Islet of Langerhans (tissue), 1 donor: ENCODE measurements at regions not wholly inside any gene's neighbourhood (a gene's known extent, or its start where the extent isn't known, plus 50 kb on each side); places are given as distances from the start of the nearest gene placed in this dataset.
"Not testable (repeated sequence)": the region's sequence is repeated elsewhere in the genome, so short reads cannot be mapped to it uniquely, and the experiment has no call there.

Experiments used
- FAIRE-seq: peaks from one replicate; lab custom pipeline; 2011; peaks lifted over from hg19 to GRCh38; lab: Jason Lieb, UNC

DNA sequence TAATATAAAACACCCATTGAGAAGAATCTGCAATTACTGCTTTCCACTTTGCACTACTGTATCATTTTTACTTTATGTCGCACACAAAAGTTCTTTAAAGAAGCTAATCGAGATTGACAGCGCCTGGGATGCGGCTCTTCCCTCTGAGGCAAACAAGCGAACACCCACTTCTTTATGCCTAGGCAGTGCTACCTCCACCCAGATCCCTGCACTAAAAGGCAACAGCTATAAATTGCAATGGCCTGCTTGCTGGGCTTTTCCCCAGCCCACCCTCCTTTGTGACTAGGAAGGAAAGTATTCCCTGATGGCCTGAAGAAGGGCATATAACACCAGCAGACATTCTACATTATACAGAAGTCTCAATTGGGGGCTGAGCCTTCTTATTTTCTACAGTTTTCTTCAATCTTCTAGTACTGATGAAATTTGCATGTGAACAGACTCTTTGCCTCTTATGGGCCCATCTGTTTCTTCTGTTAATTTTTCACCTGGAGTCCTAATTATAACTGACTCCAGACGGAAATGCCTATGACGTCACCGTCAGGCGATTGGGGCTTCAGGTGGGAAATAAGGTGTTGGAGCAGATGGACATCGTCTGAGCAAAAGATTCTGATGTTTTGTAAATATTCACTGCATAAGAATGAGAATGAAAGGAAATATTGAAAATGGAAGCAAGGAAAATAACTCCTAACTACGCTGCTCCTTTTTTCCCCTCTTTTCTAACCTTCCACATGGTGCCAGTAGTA, 138.9 kb upstream of the DCC start:
- FAIRE-seq = no peak

DNA sequence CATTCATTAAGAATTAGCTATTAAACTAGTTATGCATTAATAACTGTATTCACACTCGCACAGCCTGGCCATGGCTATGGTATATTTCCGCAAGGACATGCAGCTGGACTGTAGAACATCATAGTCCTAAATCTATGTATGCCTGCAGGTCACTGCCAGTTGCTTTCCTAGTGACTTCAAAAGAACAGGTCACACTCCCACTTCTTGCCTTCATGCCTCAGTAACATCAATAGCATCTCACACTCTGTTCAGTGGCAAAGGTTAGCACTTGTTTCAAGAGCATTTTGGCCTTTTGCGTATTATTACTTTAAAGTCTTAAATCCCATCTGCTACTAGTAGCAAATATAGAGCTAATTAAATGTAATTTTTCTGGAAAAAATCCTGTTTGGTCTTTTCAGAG, 131.4 kb upstream of the DCC start:
- no peak for FAIRE-seq

DNA sequence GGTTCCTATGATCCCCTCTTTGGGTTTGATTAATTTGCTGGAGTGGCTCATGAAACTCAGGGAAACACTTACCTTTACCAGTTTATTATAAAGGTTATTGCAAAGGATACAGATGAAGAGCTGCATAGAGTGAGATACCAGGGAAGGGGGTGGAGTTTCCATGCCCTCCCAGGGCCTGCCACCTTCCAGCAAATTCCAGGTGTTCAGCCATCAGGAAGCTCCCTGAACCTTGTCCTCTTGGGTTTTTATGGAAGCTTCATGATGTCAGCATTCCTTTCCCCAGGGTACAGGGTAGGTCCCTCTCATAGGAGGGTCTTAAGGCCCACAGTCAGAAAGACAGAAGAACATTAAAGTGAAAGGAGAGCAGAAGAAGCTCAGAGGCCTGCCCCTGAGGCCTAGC, 123.9 kb upstream of the DCC start:
- no peak for FAIRE-seq

DNA sequence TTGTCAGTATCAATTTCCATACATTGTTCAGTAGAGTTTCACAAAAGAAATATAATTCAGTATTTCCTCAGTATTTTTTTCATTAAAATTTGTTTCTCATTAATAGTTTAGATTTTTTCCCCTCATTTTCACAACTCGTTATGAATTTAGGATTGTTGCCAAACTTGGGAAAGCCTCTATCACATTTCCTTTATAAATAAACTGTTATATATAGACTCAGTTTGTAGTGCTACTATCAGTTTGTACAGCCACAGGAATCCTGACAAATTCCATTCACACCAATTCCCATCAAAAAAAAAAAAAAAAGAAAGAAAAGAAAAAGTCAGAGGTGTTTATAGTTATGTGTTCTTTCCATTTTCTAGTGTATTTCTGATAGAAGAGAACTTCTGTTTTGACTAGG, 123.3 kb upstream of the DCC start:
- no peak for FAIRE-seq

DNA sequence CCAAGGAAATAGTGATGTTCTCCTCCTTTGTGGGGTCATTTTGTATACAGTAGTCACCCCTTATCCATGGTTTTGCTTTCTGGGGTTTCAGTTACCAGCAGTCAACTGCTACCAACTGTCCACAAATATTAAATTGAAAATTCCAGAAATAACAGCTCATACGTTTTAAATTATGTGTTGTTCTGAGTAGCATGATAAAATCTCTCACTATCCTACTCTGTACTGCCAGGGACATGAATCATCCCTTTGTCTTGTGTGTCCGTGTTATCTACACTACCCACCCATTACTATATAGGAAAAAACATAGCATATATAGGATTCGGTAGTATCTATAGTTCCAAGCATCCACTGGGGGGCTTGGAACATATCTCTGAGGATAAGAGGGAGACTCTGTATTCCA, 120.9 kb upstream of the DCC start:
- no peak for FAIRE-seq

DNA sequence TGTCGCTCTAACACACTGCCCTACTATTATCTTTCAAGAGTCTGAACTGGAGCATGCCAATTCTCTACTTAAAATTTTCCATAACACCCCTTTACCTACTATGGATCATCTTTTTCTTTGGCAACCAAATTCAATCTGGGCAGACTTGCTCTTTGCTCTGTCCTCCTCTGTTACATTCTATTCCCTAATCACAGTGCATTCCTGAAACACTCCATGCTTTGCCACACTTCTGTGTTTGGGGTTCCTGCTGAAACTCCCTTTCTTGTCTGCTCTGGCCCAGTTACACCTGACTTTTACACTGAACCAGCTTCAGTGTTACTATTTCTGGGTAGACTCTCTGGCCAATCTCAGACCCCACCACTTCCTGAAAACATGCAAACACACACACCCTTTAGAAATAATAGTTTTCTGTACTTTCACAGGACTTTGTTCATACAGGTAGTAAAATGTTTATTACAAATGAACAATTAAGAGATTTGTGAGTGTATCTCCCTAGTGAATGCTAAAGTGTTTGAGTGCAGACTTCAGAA, 119.9 kb upstream of the DCC start:
- no peak for FAIRE-seq

DNA sequence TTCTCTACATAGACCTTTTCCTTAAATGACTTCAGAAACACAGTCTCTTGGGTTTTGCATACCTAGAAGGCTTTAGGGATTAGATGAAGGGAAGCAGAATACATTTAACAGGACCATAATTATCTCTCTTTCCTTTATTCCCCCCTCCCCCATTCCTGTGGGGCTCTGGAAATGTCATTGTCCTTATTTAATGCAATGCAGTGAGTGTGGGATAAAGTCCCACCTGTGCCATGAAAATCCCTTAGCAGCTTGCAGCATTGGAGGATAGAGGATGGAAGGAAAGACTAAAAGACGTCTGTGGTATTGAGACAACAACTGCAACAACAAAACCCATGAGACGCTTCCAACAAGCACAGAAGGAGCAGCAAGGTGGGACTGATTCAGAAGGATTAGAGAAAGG, 117.8 kb upstream of the DCC start:
- no peak for FAIRE-seq

DNA sequence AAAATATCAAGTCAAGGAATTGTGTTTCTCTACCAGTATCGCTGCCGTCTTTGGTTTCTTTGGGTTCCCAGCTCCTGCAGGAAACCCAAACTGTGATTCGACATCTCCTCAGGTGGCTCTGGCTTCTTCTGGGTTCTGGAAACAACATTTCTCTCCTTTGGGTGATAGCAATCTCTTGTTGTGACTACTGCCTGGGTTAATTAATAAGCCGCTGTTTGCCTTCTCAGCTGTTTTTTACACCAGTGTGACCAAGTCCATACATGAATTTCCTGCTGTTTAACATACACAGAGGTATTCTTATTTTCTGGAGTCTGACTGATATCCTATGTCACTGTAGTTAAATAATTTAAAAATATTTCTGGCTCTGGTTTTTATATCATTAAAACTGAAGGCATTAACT, 112.5 kb upstream of the DCC start:
- no peak for FAIRE-seq

DNA sequence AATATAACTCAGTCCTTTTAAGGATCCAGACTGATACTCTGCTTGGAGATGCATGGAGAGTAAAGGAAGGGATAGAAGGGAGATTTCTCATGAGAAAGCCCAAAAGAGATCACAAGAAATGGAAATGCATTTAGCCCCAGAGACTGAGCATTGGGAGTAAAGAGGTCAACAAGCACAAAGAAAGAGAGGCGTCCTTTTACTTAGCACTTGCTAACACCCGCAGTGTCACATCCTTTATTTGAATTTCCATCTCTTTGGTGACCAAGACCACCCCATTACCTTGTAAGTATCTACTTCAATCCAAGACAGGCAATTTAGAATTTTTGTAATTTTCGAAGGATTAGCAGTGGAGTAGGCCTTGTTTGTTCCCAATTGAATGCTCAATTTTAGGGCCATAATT, 111.8 kb upstream of the DCC start:
- no peak for FAIRE-seq

DNA sequence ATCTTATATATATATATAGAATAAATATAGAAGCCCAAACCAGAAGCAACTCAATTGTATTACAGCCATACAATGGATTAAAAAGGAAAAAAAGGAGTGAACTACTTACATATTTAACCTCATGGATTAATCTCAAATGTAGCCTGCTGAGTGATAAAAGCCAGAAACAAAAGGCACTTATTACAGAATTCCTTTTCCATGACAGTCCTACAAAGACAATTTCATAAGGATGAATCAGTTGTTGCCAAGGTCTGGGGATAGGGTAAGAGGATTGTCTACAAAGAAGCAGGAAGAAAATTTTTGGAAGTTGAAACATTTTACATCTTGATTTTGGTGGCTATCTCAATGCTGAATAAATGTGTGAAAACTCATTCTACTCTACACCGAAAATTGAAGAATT, 103.9 kb upstream of the DCC start:
- no peak for FAIRE-seq

DNA sequence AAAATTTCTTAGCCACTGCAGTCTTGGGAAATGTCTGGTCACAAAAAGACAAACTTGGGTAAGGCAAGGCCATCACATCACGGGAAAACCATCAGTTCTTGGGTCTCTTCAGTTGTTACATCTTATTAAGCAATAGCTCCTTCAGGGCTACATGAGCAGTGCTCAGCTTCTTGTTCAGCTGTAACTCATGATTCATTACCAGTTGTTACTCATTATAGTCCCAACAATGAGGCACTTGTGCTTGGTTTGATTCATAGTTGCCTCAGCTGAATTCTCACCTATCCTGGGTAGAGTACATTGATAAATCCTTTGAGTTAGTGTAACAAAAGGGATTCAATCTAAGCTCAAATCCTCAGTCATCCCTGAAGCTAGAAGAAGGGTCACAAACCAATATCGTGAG, 102.4 kb upstream of the DCC start:
- FAIRE-seq = no peak

DNA sequence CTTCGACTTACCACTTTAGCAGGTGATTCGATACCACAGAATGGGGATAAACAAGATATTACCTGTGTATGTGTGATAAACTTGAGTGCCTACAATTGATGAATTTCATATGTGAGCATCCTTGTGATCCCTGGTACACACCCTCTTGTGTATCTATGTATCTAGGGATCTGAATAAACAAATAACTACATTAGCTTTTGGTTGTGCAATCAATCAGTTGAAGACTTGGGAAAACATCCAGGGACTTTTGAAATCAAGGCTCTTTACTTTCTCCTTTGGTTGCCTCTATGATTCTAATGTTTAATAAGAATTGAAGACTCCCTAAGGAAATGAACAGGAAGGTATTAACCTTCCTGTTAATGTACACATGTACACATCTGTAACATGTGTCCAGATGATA, 97.3 kb upstream of the DCC start:
- no peak for FAIRE-seq

DNA sequence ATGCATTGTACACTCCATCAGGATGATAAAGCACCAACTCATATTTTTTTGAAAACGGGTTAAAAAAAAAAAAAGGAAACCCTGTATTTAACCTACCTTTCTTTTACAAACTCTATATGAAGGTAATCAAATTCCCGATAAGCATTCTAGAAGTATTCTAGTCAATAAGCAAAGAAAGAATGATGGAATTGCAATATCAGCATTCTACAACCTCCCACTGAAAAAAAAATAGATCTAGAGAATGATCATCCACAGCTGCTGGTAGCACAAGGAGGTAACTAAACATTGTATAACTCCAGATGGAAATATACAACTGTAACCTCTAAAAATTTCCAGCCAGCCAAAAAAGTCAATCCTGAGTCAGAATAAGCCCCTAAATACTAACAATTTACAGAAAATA, 95.3 kb upstream of the DCC start:
- FAIRE-seq = no peak

DNA sequence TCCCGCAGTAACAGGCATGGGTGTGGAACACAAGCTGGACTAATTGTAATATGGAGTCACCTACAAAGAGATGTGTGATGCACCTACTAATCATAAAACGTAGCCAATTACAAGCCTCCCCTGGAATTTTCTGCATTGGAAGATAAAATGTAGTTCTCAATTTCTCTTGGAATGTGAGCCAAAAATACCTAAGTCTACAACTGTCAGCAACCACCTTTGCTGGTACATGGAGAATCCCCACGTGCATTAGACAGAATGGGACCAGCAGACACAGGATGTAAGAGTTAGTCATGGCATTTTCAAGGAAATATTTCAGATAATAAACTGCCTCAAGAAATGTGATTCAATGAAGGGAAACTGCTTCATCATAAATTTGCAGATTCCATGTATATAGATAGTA, 85.6 kb upstream of the DCC start:
- no peak for FAIRE-seq

DNA sequence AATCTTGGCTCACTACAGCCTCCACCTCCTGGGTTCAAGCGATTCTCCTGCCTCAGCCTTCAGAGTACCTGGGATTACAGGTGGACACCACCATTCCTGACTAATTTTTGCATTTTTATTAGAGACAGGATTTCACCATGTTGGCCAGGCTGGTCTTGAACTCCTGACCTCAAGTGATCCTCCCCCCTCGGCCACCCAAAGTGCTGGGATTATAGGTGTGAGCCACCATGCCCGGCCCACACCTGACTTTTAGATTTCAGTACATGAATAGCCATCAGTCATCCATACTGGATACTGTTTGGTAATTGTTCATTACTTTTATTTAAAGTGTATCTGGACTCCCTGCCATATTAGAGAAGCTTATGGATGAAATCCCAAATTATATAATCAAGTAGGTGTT, 82.6 kb upstream of the DCC start:
- FAIRE-seq = not testable (repeated sequence)

DNA sequence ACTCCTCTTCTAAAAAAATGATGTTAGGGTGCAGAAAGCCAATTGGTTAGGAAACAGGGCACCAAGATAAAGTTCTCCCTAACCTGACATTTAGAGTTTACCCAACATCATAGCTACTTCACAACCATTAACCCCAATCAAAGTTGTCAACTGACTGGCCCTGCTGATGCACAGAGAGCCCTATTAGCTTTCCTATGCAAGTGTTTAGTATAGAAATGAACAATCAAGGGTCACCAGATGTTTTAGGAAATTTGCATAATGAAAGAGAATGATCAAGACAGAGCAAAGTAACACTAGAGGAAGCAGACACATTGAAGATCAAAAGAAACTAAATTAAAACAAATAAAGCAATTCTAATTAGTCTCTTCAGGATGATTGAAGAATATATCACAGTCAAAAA, 64.2 kb upstream of the DCC start:
- FAIRE-seq = no peak

DNA sequence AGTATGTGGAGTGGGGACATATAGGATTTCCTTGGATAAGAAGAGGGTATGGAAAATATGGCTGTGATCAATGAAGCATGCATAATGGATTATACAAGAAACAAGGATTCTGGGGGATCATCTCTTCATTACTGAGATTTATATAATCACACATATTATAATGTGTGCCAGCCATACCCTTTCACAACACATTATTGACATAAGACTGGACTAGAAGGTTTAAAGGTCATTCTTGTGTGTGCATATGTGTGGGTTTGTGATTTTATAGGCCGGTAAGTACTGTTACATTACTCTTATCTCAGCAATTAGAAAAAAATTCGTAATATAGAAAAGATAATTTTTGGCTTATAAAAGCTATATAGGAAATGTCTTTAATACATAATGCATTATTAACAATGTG, 62.2 kb upstream of the DCC start:
- no peak for FAIRE-seq

DNA sequence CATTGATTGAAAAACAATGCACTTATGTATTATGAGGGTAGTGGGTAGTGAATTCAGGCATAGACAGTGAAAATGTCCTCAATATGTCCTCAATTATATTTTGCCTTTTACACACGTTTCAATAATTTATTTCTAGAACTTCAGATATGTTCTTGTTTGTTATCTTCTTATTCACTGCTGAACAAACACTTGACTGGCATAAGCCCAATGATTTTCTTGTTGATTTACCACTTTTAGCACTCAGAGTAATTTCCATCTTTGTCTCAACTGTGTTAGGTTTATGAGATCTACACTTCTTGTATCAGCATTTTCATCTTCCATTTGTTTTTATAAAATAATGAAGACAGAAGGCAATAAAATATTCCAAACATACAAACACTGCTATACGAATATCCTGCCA, 61.8 kb upstream of the DCC start:
- FAIRE-seq = no peak

DNA sequence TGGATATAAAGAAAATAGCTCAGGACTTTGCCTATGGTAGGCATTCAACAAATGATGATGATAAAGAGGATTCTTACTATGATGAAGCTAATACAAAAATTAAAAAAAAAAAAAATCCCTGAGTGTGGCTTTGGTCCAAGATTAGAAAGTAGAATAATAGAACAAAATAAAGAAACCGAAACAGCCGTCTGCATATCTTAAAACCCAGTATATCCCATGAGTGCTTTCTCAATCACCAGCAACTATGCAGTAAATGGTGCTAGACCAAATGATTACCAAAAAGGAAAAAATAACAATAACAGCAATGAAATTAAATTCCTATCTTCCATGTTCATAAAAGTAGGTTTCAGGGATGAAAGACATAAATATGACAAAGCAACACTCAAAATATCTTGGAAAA, 59.3 kb upstream of the DCC start:
- no peak for FAIRE-seq

DNA sequence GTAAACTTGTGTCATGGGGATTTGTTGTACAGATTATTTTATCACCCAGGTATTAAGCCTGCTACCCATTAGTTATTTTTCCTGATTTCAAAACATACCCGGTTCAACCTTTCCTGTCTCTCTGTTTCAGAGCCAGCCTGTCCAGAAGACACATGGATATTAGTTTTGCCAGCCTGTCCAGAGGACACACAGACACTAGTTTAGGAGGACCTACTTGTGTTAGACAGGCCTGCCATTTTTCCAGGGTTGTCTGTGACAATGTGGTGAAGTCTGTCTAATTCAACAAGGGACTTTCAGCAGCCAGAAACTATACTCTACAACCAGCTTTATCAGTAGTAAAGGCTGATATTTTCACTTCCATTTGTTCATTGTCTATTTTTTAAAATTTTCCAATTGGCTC, 56.1 kb upstream of the DCC start:
- FAIRE-seq = no peak

DNA sequence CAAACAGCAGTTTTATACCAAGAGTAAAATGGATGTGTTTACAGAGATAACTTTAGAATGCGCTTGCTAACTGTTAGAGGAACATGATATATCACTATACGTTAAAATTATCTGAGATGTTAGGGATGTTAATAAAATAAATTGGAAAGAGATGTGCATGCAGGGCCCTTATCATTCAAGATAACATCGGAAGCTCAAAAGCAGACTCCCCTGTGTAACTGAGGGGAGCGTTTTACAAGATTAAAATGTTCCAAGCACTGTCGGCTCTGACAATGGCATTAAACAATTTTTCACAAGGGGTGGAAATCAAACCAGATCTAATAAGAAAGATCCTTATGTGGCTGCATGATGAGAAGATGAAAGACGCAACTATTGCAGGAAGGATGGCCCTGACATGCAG, 53.3 kb upstream of the DCC start:
- FAIRE-seq = no peak

DNA sequence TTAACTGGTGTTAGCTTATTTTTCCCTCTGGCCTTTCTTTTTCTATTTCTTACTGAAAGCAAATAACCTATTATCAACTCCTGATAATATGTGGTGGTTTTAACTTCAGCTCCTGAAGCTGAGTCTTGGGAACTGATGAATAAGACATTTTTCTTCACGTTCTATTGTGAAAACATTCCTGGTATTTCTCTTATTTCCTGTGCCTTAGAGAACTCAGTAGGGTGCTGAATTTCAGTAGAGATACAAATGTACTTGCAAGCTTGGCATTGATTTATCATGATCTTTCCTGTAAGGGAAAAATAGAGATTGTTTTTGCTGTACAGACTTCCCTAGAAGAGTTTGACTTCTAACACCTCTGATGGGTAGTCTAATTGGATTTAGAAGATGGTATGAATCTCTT, 52.8 kb upstream of the DCC start:
- FAIRE-seq = no peak

DNA sequence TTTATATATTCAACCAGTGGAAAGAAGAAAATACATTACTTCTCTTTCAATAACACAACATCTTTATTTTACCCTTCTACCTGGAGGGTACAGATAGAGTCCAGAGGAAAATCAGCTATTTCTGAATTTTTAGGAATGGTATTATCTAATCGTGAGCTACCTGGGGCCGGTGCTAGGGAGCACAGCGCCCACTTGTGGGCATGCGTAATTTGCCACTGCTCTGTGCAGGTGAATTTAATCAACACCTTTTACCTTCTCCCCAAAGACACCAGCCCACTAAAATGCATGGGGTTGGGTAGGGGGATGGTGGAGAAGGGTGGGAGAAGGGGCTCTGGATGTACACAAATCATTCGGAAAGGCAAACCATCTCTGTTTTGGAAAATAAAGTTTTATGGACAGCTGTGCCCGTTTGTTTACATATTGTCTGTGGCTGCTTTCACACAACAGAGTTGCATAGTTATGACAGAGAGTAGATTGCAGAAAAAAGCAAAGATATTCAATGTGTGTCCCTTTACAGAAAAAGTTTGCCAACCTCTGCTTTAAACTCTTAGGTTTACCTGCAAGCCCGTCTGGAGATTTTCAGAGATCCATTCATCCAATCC, 51.5 kb upstream of the DCC start:
- no peak for FAIRE-seq

DNA sequence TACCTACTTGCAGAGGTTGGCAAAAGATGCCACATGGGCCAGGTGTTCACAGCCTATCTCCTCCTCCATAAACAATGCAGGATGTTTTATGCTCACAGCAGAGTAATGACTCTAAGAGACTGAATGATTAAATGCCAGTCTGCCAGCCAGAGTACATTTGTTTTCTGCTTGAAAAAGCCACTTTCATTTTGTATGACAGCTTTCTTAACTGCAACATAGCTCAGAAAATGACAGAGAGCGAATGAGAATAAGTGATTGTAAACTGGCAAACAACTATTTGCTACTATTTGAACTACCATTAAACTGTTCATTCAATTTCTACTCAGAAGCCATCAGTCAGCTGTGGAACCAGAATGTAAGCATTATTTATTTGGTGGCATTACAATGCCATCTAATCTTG, 50.6 kb upstream of the DCC start:
- no peak for FAIRE-seq
